Neural cell (in vitro differentiated cells): ENCODE measurements at regions not wholly inside any gene's neighbourhood (a gene's known extent, or its start where the extent isn't known, plus 50 kb on each side); places are given as distances from the start of the nearest gene placed in this dataset.

Experiments
- H2AFZ ChIP-seq: fragments of 200-600, 300-800 bp; sonication (generic), shearing (Covaris generic); 2 replicates; pipeline ENCODE4 v1.6.0; 2014; ENCODE audit warnings: low read depth, mild to moderate bottlenecking, antibody characterized with exemption, low read length, moderate library complexity
- H3F3A ChIP-seq: fragments of 200-600 bp; shearing (Covaris generic); 2 replicates; pipeline ENCODE4 v1.6.1; 2016; ENCODE audit warnings: mild to moderate bottlenecking, moderate library complexity, mixed read lengths, antibody characterized with exemption, low read length; ENCODE audit not compliant: insufficient read depth, poor library complexity, severe bottlenecking
- H3K27ac ChIP-seq: fragments of 200-600, 300-800 bp; sonication (generic), shearing (Covaris generic); 2 replicates; pipeline ENCODE4 v1.5.1; 2014; ENCODE audit warnings: mild to moderate bottlenecking, low read length, moderate library complexity
- H3K27me3 ChIP-seq: fragments of 300-800, 200-600 bp; sonication (generic), shearing (Covaris generic); 2 replicates; pipeline ENCODE4 v1.6.0; 2014; ENCODE audit warnings: mild to moderate bottlenecking, low read depth, low read length, moderate library complexity; ENCODE audit not compliant: insufficient read depth
- H3K36me3 ChIP-seq: fragments of 300-800, 200-600 bp; sonication (generic), shearing (Covaris generic); 2 replicates; pipeline ENCODE4 v1.5.1; 2014; ENCODE audit warnings: mild to moderate bottlenecking, antibody characterized with exemption, low read length, moderate library complexity; ENCODE audit not compliant: insufficient read depth
- H3K4me2 ChIP-seq: fragments of 300-800, 200-600 bp; sonication (generic), shearing (Covaris generic); 2 replicates; pipeline ENCODE4 v1.6.0; 2014; ENCODE audit warnings: mild to moderate bottlenecking, low read length
- H3K4me3 ChIP-seq: fragments of 300-800, 200-600 bp; sonication (generic), shearing (Covaris generic); 2 replicates; pipeline ENCODE4 v1.5.1; 2014; ENCODE audit warnings: mild to moderate bottlenecking, low read length, moderate library complexity
- H3K79me2 ChIP-seq: fragments of 200-600 bp; shearing (Covaris generic); replicated peaks from 2 replicates; pipeline ENCODE4 v1.6.0; 2014; ENCODE audit warnings: mild to moderate bottlenecking, low read length, moderate library complexity; ENCODE audit not compliant: insufficient read depth
- H3K9ac ChIP-seq: fragments of 300-800, 200-600 bp; sonication (generic), shearing (Covaris generic); 2 replicates; pipeline ENCODE4 v1.6.1; 2016; ENCODE audit warnings: mild to moderate bottlenecking, low read length, mixed read lengths
- H3K9me2 ChIP-seq: fragments of 200-600 bp; shearing (Covaris generic); 2 replicates; pipeline ENCODE4 v1.6.1; 2016; ENCODE audit warnings: mild to moderate bottlenecking, low read length, mixed read lengths; ENCODE audit not compliant: insufficient read depth
- H3K9me3 ChIP-seq: fragments of 200-600, 300-800 bp; sonication (generic), shearing (Covaris generic); 2 replicates; pipeline ENCODE4 v1.6.1; 2016; ENCODE audit warnings: mild to moderate bottlenecking, mixed run types, low read length, moderate library complexity, mixed read lengths
- H4K20me1 ChIP-seq: fragments of 200-600 bp; shearing (Covaris generic); 2 replicates; pipeline ENCODE4 v1.6.1; 2016; ENCODE audit warnings: mild to moderate bottlenecking, mixed run types; ENCODE audit not compliant: insufficient read depth
- CTCF ChIP-seq: fragments of 450-650 bp; IDR thresholded peaks from 2 replicates; pipeline ENCODE4 v1.5.1; 2014; ENCODE audit warnings: antibody characterized with exemption, mild to moderate bottlenecking, moderate library complexity; ENCODE audit not compliant: poor library complexity, severe bottlenecking
- EP300 ChIP-seq: fragments of 450-650 bp; conservative IDR thresholded peaks from 2 replicates; pipeline ENCODE4 v1.6.1; 2014; ENCODE audit warnings: antibody characterized with exemption, mild to moderate bottlenecking, moderate library complexity; ENCODE audit not compliant: poor library complexity, severe bottlenecking
- EZH2 ChIP-seq: fragments of 200-600, 300-800 bp; shearing (Covaris generic), sonication (generic); IDR thresholded peaks from 2 replicates; pipeline ENCODE4 v1.6.1; 2014; ENCODE audit warnings: antibody characterized with exemption, low read length, borderline replicate concordance, mild to moderate bottlenecking; ENCODE audit not compliant: insufficient read depth, poor library complexity, severe bottlenecking
- MXI1 ChIP-seq: fragments of 450-650 bp; conservative IDR thresholded peaks from 2 replicates; pipeline ENCODE4 v1.6.1; 2014; ENCODE audit warnings: antibody characterized with exemption, mild to moderate bottlenecking; ENCODE audit not compliant: poor library complexity, severe bottlenecking
- POLR2AphosphoS5 ChIP-seq: IDR thresholded peaks from 2 replicates; pipeline ENCODE4 v1.6.1; 2012
- RAD21 ChIP-seq: fragments of 450-650 bp; conservative IDR thresholded peaks from 2 replicates; pipeline ENCODE4 v1.6.1; 2014; ENCODE audit warnings: antibody characterized with exemption, mild to moderate bottlenecking, moderate library complexity
- REST ChIP-seq: IDR thresholded peaks from 2 replicates; pipeline ENCODE4 v1.6.1; 2012; ENCODE audit warnings: borderline replicate concordance
- SMC3 ChIP-seq: fragments of 450-650 bp; conservative IDR thresholded peaks from 2 replicates; pipeline ENCODE4 v1.6.1; 2014; ENCODE audit warnings: antibody characterized with exemption, mild to moderate bottlenecking, moderate library complexity; ENCODE audit not compliant: poor library complexity
- TAF1 ChIP-seq: IDR thresholded peaks from 2 replicates; pipeline ENCODE4 v1.6.1; 2012; ENCODE audit warnings: low read depth

GRCh38 chr16:55154262-55154661 is 169.7 kb upstream of the IRX6 start:
- H3K36me3 ChIP-seq: no peaks in the 10 kb centered on the region
- no peak overlapping the region for H3K27ac ChIP-seq
- H4K20me1 ChIP-seq: no peaks in the 10 kb centered on the region
- no peaks in the 10 kb centered on the region for H3F3A ChIP-seq
- no peak for TF ChIP-seq REST
- TF ChIP-seq EP300: no peak
- TF ChIP-seq TAF1: no peak
- no peak for TF ChIP-seq POLR2AphosphoS5
- TF ChIP-seq SMC3: no peak
- no peak for TF ChIP-seq EZH2
- no peak for TF ChIP-seq CTCF
- no peak for TF ChIP-seq MXI1
- no peak for TF ChIP-seq RAD21
- no peaks in the 10 kb centered on the region for H3K9me2 ChIP-seq
- H3K4me2 ChIP-seq: no peak overlapping the region
- no peak overlapping the region for H3K9ac ChIP-seq
- H3K9me3 ChIP-seq: no peaks in the 10 kb centered on the region
- no peaks in the 10 kb centered on the region for H3K27me3 ChIP-seq
- H3K79me2 ChIP-seq: no peaks in the 10 kb centered on the region
- no peak overlapping the region for H2AFZ ChIP-seq
- H3K4me3 ChIP-seq: no peak overlapping the region

- no peak overlapping the region for H3K4me2 ChIP-seq
- H3K27ac ChIP-seq: no peak overlapping the region
- no peaks in the 10 kb centered on the region for H3K9me2 ChIP-seq
- no peaks in the 10 kb centered on the region for H3K36me3 ChIP-seq
- no peak overlapping the region for H3K9ac ChIP-seq
- no peaks in the 10 kb centered on the region for H4K20me1 ChIP-seq
- no peaks in the 10 kb centered on the region for H3K9me3 ChIP-seq
- no peaks in the 10 kb centered on the region for H3K27me3 ChIP-seq
- no peak overlapping the region for H2AFZ ChIP-seq
- no peaks in the 10 kb centered on the region for H3F3A ChIP-seq
- no peak overlapping the region for H3K4me3 ChIP-seq
- TF ChIP-seq POLR2AphosphoS5: no peak
- TF ChIP-seq EP300: no peak
- TF ChIP-seq TAF1: no peak
- TF ChIP-seq SMC3: no peak
- no peak for TF ChIP-seq CTCF
- no peak for TF ChIP-seq RAD21
- no peak for TF ChIP-seq EZH2
- TF ChIP-seq MXI1: no peak
- no peak for TF ChIP-seq REST
- H3K79me2 ChIP-seq: no peaks in the 10 kb centered on the region
Observed at GRCh38 chr16:55154956-55155355, 169.0 kb upstream of the IRX6 start.
